GM18909 (cell line): ENCODE measurements at regions not wholly inside any gene's neighbourhood (a gene's known extent, or its start where the extent isn't known, plus 50 kb on each side); places are given as distances from the start of the nearest gene placed in this dataset.

Source experiments
- ATAC-seq: cut with Tn5 transposase; IDR thresholded peaks from one replicate; pipeline ENCODE4 v1.9.1; 2021; ENCODE audit warnings: mild to moderate bottlenecking; ENCODE audit not compliant: unreplicated experiment, poor library complexity

DNA sequence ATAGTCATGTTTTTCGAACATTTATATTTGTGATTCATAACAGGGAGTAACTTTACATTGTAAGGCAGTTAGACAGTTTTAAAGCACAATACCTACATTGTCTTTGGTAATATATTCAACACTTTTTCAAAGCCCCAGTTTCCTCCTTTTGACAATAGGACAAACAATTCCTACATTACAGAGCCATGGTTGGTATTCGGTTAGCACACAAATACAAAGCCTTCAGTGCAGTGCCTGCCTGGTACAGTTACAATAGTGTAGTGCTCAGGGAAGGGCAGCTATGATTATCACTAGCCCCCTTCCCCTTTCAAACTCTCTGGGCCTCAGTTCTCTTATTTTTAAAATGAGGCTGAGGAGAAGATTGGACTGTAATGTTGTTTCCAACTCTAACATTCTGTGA, 207.8 kb downstream of the TPBG start:
- ATAC-seq = no peak

DNA sequence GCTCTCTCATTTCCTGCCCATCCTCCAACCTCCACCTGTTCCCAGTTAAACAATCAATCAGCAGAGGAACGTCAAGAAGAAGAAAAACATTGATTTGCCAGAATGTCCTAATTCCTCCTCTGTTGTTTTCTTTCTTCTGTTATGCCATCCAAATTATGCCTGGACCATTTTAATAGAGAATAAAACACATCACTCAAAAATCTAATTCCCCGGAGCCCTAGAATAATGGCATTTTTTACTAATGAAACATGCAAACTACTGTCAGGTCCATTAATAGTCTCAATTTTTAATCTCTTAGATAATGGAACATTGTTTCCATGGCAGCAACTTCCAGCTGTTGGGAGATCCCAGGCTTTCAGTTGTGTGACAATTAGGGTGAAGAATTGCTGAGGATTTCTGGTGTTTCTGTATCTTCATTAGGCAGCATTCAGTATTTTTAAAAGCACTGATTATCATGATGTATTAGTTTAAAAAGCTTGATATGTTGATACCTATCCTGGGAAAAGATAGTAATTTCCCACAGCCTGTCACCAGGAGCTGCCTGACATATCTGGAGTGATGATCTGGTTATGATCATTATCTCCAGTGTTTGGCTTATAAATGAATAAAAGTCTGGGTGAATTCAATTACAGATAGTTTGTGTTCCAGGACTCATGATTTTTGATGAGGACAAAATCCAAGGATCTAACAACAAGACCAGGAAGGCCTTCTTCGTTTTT, 209.8 kb downstream of the TPBG start:
- ATAC-seq = no peak

DNA sequence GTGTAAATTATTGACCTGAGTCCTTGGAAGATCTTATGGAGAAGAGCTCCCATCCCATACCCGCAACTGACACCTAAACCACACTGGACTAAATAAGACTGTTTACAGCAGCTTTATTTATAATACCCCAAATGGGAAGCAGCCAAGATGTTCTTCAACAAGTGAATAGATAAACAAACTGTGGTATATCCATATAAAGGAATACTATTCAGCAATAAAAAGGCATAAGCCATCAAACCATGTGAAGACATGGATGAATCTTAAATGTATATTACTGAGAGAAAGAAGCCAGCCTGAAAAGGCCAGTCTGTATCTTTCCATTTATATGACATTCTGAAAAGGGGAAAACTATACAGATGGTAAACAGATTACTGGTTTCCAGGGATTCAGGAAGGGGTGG, 212.7 kb downstream of the TPBG start:
- no peak for ATAC-seq

DNA sequence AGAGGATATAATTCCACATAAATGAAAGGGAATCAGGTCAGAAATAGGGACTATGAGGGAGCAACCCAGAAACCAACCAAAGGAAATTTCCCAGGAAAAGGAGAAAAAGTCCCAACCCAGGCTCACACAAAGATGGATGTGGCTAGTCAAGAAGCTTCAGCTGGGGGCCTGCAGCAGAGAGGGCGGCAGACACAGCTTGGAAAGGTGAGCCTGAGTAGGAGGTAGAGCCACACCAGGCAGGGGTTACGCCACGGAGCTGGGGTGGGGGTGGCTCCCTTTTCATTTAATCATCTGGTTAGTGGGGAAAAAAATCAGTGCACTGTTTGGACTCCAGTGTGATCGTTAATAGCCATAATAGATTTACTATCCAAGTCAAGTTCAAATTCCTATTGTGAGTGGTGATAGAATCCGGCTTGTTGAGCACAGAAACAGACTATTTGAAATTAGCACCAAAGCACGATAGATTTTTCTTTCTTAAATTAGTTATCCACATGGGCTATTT, 220.6 kb downstream of the TPBG start:
- no peak for ATAC-seq

DNA sequence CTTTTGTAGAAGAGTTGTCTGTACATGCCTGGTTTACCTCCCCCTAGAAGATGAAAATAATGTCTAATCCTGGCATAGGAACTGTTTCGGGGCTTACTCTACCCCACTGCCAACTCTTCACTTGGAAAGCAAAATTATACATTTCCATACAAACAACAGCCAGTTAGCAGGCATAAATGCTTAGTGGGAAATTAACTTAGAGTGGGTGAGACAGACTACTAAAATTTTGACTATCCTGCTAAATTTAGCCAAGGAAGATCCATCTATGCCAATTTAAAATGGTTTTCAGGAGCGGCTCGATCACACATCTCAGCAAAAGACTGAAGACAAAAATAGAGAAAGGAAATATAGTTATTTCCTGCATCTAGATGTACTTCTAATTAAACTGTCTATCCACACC, 221.2 kb downstream of the TPBG start:
- no peak for ATAC-seq

DNA sequence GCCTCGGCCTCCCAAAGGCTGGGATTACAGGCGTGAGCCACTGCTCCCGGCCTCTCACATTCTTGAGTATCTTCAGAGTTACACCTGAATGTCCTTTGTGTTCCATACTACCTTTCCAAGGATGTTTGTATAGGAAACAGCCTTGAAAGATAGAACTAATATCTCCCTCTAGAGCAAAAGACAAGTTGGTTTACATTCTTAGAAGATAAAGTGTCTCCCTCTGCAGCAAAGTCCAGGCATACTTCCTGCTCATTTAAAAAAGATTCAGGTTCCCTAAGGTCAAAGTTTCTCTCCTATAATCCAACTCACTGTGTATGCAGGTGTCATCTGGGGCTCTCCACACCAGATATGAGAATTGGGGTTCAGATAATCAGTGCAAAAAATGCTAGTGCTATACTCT, 224.4 kb downstream of the TPBG start:
- no peak for ATAC-seq

DNA sequence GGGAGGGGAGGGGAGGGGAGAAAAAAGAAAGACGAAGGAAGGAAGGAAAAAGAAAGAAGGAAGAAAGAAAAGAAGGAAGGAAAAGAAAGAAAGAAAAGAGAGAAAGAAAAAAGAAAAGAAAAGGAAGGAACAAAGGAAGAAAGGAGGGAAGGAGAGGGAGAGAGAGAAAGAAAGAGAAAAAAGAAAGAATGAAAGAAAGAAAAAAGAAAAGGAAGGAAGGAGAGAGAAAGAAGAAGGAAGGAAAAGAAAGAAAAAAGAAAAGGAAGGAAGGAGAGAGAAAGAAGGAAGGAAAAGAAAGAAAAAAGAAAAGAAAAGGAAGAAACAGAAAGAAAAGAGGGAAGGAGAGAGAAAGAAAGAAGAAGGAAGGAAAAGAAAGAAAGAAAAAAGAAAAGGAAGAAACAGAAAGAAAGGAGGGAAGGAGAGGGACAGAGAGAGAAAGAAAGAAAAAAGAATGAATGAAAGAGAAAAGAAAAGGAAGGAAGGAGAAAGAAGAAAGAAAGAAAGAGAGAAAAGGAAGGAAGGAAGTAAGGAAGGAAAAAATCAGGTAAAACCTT, 225.3 kb downstream of the TPBG start:
- ATAC-seq = no peak

DNA sequence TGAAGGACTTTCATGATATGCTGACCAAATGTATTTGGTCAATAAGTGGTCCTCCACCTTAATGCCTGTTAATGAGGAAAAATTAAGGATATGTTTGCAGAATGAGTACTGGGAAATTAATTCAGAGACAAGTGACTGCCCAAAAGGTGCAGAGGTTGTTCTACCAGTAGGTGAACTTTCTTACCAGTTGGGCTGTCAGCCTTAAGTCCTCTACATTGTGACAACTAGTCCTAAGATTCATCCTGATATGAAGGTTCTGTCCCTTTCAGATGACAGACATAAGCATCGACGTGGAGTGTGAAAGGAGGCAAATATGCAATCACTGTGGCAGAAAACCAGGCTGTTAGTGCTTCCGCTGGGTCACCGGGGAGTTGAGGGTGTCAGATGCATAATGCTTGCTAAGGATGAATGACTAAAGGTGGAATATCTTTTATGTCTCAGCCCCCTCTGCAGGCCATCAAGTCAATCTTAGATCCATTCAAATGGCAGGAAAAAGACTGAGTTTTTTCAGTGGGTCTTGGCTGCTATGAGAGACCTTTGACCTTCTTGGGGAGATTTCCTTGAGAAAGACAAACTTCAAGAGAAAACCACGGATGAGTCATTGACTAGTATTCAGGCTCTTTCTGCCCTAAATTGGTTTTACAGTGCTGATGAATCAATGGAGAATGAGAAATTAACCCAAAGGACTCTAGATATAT, 226.0 kb downstream of the TPBG start:
- ATAC-seq = peak; percentile 83

DNA sequence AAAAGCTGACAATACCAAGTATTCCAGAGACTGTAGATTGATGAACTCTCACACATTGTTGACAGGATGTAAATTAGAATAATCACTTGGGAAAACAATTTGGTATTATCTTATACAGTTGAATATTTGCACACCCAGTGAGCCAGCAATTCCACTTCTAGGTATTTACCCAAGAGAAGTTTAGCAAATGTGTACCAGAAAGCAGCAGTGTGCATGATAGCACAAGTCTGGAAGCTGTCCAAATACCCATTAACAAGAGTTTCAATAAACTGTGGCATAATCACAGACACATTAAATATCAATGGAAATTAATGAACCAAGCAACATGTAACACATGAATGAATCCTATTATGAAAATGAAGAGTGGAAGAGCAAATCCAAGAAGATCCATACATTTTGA, 233.6 kb downstream of the TPBG start:
- no peak for ATAC-seq

DNA sequence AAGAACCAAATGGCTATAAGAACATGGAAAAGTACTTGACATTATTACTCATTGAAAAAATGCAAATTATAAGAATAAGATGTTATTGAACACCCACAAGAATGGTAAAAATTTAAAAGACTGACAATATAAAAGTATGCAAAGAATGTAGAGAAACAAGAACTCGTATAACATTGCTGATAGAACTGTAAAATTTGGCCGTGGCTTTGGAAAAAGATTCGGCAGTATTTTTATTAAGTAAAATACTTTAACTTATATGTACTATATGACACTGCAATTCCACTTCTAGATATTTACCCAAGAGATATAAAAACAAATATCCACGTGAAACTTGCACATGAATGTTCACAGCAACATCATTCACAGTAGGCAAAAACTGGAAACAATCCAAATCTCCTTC, 239.2 kb downstream of the TPBG start:
- no peak for ATAC-seq

DNA sequence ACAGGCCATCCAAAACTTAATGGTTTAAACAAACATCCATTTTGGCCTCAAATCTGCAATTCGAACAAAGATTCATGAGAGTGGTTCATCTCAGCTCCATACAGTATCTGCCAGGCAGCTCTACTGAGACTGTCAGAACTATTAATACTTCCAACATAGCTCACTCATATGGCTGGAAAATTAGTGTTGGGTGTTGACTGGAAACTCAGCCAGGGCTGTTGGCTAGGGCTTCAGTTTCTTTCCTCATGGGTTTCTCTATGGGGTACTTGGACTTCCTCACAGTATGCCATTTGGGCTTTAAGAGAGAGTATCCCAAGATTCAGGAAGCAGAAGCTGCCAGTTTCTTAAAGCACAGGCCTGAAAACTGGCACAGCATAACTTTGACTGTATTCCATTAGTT, 240.3 kb downstream of the TPBG start:
- ATAC-seq = no peak

DNA sequence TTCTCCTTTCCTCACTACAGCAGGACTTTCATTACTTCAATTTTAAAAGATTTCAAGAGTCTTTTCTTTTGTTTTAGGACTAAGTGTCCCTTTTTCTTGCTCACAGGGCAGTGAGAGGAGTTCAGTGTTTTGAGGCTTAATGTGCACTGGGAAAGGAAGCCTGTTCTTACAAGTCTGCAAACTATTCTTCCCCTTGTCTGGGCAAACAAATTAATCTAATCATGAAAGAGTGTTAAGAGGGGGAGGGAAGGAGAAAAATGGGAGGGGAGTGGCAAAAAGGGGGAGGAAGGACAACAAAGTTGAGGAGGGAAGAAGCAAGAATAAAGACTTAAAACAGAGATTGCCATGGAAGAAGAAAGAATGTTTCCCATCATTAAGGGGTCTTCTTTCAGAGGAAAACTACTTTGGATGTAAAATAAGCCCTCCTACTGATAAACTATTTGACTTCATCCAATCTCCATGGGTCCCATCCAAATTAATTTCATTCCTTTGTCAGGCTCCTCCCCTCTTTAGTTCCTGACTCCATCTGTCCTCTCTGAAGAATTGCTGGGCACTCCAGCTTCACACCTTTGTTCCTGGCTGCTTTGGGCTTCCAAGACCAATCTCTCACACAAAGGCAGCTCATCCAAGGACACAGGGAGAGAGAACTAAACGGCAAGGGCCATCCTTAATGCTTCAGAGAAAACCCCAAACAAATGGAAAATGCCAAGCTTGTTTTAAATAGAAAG, 244.5 kb downstream of the TPBG start:
- no peak for ATAC-seq

DNA sequence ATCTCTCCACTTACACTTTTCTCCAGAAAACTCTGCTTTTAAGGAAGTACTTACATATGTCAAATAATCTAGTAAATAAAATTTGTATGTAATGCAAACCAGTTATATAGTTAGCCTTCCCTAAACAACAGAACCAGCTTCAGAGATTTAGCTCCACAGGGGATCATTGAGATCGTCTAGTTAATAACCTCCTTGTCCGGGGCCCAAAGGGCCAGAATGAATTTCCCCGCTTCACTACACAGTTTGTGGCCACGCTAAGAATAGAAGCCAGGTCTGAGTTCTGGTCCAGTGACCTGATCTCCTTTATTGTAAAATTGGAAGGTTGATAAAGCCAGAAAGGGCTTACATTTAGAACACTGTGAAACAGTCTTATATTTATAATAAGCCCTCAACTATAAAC, 245.2 kb downstream of the TPBG start:
- ATAC-seq = no peak

DNA sequence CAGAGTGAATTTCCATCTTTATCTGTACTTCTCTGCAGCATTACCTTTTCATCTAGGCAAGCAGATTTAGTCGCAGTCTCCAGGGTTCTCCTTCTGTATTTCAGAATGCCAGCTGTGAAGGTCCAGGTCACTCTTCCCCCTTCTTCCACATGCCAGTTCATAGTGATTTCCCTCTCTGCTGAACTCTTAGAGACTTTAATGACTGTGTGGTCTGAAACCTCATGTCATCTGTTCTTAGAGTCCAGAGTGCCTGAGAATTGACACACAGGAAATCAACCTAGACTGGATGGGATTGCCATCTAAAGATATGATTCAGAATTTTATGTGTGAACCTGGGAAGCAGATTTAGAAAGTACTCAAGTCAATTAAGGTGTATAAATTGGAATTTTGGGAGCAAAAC, 248.1 kb downstream of the TPBG start:
- ATAC-seq = no peak

DNA sequence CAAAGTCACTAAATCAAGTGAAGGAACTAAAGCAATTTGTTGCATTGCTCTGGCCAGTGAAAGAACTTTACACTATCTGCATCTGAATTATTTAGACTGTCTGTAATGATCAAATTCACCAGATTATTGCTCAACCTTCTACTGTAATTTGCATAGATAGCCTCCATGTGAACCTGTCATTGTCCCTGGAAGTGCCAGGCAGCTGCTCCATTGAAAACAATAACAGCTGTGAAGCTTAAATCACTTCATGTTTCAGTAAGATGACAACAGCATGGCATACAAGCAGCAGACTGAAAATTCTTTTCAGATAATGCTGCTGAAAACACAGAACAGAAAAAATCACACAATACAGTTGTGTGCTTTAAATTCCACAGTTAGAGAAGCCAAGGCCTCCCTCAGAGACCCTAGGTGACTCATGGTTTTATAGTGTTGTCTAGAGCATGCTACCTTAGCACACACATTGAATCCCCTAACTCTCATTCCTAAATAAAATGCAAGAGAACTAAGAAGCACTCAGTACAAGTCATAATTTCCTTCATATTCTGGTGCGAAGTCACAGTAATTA, 248.9 kb downstream of the TPBG start:
- ATAC-seq = no peak

DNA sequence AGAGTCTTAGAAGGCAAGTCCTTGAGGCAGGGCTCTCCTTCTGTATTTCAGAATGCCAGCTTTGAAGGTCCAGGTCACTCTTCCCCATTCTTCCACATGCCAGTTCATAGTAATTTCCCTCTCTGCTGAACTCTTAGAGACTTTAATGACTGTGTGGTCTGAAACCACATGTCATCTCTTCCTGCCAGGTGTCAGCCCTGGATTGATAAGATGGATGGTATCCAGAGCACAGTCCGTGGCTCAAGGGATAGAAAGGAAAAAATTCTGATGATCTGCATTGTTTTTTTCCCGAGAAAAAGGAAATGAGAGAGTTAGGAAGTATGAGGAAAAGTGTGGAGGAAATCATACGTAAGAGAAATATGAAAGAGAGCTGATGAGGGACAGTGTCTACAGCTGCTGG, 250.9 kb downstream of the TPBG start:
- ATAC-seq = no peak

DNA sequence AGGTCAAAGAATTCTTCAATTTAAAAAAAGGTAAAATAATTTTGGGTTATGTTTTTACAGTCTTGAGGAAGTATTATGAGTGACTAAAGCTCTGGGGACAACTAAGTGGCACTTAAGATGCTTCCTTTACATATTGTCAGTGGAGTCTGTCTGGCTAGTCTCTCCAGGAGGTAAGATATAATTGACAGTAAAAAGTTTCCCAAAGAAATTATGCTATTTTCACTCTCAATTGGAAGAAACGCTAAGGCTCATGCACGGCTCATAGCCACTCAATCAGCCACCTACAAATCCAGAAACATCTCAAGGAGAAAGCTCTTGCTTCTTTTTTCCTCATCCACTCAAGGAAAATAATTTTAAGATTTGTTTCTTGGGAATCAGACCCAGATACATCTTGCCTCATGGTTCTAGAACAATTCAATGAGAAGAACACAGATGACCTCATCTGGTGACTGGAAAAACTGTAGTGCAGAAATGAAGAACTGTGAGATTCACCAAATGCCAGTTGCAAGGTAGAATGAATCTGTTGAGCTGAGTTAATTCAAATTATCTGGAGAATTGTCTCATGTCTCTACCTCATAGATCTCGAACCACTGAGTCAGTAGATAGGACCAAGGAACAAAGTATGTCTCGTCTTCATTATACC, 252.9 kb downstream of the TPBG start:
- no peak for ATAC-seq

DNA sequence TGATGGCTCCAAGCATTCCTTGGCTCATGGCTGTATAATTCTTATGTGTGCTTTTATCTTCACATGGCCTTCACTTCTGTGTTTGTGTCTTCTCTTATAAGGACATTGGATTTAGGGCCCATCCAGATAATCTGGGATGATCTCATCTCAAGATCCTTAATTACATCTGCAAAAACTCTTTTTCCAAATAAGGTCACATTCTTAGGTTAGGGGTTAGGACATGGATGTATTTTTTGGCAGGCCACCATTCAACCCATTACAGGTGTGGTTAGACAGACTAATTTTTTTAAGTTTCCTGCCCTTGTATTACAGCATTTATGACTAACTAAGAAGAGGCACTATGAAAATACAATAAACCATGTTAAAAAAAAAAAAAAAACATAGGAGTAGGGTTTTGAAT, 254.0 kb downstream of the TPBG start:
- no peak for ATAC-seq

DNA sequence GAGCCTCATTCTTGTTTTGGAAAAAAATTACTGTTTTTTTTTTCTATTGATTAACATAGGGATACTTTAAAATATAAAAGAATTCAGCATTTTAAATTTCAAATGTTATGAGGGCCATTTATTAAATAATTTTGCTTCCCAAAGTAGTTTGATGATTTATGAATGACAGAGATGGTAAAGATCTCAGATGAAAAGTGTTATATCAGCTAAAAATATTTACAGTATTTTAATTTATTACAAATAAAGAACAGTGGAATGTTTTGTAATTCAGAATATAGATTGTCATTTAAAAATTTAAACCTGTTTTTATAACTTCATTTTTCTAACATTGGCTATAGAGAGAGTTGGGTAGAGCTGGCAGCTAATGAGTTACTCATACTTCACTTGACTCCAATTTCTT, 256.0 kb downstream of the TPBG start:
- no peak for ATAC-seq

DNA sequence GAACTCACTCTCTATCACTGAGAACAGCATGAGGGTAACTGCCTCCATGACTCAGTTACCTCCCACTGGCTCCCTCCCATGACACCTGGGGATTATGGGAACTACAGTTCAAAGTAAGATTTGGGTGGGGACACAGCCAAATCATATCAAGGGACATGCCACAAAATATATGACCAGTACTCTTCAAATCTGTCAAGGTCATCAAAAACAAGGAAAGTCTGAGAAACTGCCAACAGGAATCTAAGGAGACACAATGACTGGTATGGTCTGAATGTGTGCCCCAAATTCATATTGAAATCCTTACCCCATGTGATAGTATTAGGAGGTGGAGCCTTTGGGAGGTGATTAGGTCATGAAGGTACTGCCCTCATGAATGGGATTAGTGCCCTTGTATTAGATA, 258.8 kb downstream of the TPBG start:
- no peak for ATAC-seq
